ENCODE measurements at regions not wholly inside any gene's neighbourhood (a gene's known extent, or its start where the extent isn't known, plus 50 kb on each side); places are given as distances from the start of the nearest gene placed in this dataset.
"Not testable (repeated sequence)": the region's sequence is repeated elsewhere in the genome, so short reads cannot be mapped to it uniquely, and the experiment has no call there.

DNA sequence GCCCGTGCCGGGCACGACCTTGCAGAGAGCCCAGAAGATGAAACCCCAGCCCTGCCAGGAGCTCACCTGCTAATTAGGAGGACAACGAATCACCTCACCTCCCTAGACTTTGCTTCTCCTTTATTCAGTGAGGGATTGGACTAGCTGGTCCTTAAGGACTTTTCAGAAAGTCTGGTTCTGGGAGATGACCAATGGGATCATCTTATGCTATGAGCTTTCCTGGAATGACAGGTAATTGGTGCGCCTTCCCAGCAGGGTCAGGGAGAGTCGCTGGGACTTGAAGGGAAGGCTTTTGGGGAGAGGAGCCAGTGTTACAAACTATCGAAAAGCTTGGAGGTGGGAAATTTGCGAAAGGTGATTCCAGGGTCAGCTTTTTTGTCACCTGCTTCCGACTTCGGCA, 159.1 kb downstream of the KLRB1 start:
- Histone ChIP-seq H3K9ac (ENCODE audit: low read length) (peak overlapping the region; percentile 79), H3K4me3 (ENCODE audit: low read length) (peak overlapping the region; percentile 85)
- H3K4me1 ChIP-seq (ENCODE audit: control insufficient read depth, low read depth, low read length); H3K36me3 ChIP-seq (ENCODE audit: control insufficient read depth, low read depth, low read length); H3K27ac ChIP-seq (ENCODE audit: low read length); H3K9me3 ChIP-seq (ENCODE audit: control insufficient read depth, low read depth, low read length); H3K27me3 ChIP-seq (ENCODE audit: control insufficient read depth, insufficient read depth, low read length): not testable (repeated sequence)

DNA sequence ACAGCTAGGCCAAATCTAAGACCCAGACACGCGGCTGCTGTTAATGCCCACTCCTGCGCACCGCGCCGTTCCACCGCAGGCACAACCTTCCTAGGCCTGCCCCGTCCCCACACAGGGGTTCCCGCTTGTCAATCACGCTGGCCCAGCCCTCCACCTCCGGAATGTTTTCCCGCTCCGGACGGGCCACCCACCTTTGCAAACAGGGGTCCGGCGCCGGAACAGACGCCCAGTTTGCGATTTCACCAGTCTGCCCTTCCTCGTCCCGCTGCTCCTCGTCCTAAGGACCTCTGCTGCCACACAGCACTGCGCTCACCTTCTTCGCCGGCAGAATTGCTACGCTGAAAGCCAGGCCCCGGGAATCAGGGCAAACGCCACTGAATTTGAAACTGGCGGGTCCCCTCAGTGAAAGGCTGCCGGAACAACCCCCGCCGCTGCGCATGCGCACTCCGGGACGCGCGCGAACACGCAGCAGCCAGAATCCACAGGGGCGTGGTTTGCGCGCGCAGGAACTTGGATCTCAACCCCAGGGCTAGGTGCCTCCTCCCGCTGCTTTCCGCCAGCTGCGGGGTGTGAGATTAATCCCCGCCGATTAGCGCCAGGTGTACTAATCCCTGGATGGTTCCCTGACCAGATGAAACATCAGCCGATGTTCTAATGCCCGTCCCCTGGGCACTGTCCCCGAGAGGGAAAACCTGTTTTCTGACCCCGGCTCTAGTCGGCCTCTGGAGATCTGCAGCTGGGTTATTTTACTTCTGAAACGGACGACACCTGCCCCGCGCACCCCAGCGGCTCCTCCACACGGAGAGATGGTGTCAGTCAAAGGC, 159.7 kb downstream of the KLRB1 start:
- Histone ChIP-seq H3K9ac (ENCODE audit: low read length) (peak overlapping the region; percentile 79), H3K4me3 (ENCODE audit: low read length) (peak overlapping the region; percentile 85)
- H3K36me3 ChIP-seq (ENCODE audit: control insufficient read depth, low read depth, low read length); H3K4me1 ChIP-seq (ENCODE audit: control insufficient read depth, low read depth, low read length); H3K9me3 ChIP-seq (ENCODE audit: control insufficient read depth, low read depth, low read length); H3K27me3 ChIP-seq (ENCODE audit: control insufficient read depth, insufficient read depth, low read length); H3K27ac ChIP-seq (ENCODE audit: low read length): not testable (repeated sequence)

GRCh38 chr12:9446883-9447761, 160.6 kb downstream of the KLRB1 start:
- H3K4me3 ChIP-seq (ENCODE audit: low read length) = peak overlapping the region; percentile 85
- H3K27ac ChIP-seq (ENCODE audit: low read length); H3K36me3 ChIP-seq (ENCODE audit: control insufficient read depth, low read depth, low read length); H3K4me1 ChIP-seq (ENCODE audit: control insufficient read depth, low read depth, low read length); H3K9me3 ChIP-seq (ENCODE audit: control insufficient read depth, low read depth, low read length); H3K27me3 ChIP-seq (ENCODE audit: control insufficient read depth, insufficient read depth, low read length): not testable (repeated sequence)
- peak overlapping the region; percentile 79 for H3K9ac ChIP-seq (ENCODE audit: low read length)

- not testable (repeated sequence) for H3K27ac ChIP-seq (ENCODE audit: low read length); H3K4me3 ChIP-seq (ENCODE audit: low read length); H3K9me3 ChIP-seq (ENCODE audit: control insufficient read depth, low read depth, low read length); H3K36me3 ChIP-seq (ENCODE audit: control insufficient read depth, low read depth, low read length); H3K4me1 ChIP-seq (ENCODE audit: control insufficient read depth, low read depth, low read length); H3K27me3 ChIP-seq (ENCODE audit: control insufficient read depth, insufficient read depth, low read length); H3K9ac ChIP-seq (ENCODE audit: low read length)
Measured at GRCh38 chr12:9440428-9440827, 167.3 kb downstream of the KLRB1 start.

- H3K27ac ChIP-seq (ENCODE audit: low read length); H3K36me3 ChIP-seq (ENCODE audit: control insufficient read depth, low read depth, low read length); H3K4me1 ChIP-seq (ENCODE audit: control insufficient read depth, low read depth, low read length); H3K4me3 ChIP-seq (ENCODE audit: low read length); H3K9me3 ChIP-seq (ENCODE audit: control insufficient read depth, low read depth, low read length); H3K27me3 ChIP-seq (ENCODE audit: control insufficient read depth, insufficient read depth, low read length); H3K9ac ChIP-seq (ENCODE audit: low read length): not testable (repeated sequence)
Measured at GRCh38 chr12:9435682-9436081, 172.0 kb downstream of the KLRB1 start.

DNA sequence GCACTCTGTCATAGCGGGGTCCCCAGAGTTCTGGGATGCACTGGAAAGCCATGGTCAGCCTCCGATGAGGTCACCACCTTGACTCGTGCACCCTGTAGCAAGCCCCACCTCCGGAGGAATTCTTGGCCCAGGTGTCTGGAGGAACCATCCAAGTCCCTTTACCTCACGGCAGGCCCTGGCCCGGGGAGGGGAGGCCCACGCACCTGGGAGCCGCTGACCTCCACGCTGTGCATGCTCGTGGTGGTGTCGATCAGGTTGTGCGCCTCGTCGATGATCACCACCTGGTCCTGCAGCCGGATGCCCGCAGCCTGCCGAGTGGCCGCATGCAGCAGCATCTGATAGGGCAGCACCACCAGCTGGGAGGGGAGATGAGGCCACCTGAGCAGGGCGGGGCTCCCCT, 177.3 kb downstream of the KLRB1 start:
- H3K36me3 ChIP-seq (ENCODE audit: control insufficient read depth, low read depth, low read length); H3K4me1 ChIP-seq (ENCODE audit: control insufficient read depth, low read depth, low read length); H3K4me3 ChIP-seq (ENCODE audit: low read length); H3K9ac ChIP-seq (ENCODE audit: low read length); H3K27me3 ChIP-seq (ENCODE audit: control insufficient read depth, insufficient read depth, low read length); H3K27ac ChIP-seq (ENCODE audit: low read length); H3K9me3 ChIP-seq (ENCODE audit: control insufficient read depth, low read depth, low read length): not testable (repeated sequence)

GRCh38 chr12:9428856-9429255, 178.9 kb downstream of the KLRB1 start:
- H3K9me3 ChIP-seq (ENCODE audit: control insufficient read depth, low read depth, low read length); H3K27me3 ChIP-seq (ENCODE audit: control insufficient read depth, insufficient read depth, low read length); H3K27ac ChIP-seq (ENCODE audit: low read length); H3K9ac ChIP-seq (ENCODE audit: low read length); H3K36me3 ChIP-seq (ENCODE audit: control insufficient read depth, low read depth, low read length); H3K4me3 ChIP-seq (ENCODE audit: low read length); H3K4me1 ChIP-seq (ENCODE audit: control insufficient read depth, low read depth, low read length): not testable (repeated sequence)

DNA sequence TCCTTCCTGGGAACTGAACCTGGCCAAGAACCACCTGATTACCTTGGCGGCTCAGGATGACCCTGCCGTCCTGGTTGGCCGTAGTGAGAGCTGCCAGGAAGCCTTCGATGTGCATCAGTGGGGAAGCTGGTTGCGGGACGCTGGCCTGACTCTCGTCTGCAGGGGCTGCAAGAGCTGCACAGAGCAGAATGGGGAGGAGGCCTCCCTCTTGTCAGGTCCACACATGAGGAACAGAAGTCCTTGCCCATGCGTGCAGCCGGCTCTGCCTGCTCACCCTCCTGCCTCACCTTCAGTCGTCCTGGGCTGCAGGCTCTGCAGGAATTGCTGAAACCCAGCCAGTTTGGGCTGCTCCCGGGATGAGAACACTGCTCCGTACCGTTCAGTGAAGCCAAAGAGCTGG, 182.3 kb downstream of the KLRB1 start:
- H3K36me3 ChIP-seq (ENCODE audit: control insufficient read depth, low read depth, low read length); H3K4me1 ChIP-seq (ENCODE audit: control insufficient read depth, low read depth, low read length); H3K4me3 ChIP-seq (ENCODE audit: low read length); H3K27ac ChIP-seq (ENCODE audit: low read length); H3K9me3 ChIP-seq (ENCODE audit: control insufficient read depth, low read depth, low read length); H3K27me3 ChIP-seq (ENCODE audit: control insufficient read depth, insufficient read depth, low read length); H3K9ac ChIP-seq (ENCODE audit: low read length): not testable (repeated sequence)

- H3K27ac ChIP-seq (ENCODE audit: low read length); H3K27me3 ChIP-seq (ENCODE audit: control insufficient read depth, insufficient read depth, low read length); H3K4me3 ChIP-seq (ENCODE audit: low read length); H3K9ac ChIP-seq (ENCODE audit: low read length); H3K4me1 ChIP-seq (ENCODE audit: control insufficient read depth, low read depth, low read length); H3K36me3 ChIP-seq (ENCODE audit: control insufficient read depth, low read depth, low read length); H3K9me3 ChIP-seq (ENCODE audit: control insufficient read depth, low read depth, low read length): not testable (repeated sequence)
Measured at GRCh38 chr12:9424175-9424740, 183.5 kb downstream of the KLRB1 start.

GRCh38 chr12:9422689-9423088, 185.0 kb downstream of the KLRB1 start:
- H3K9ac ChIP-seq (ENCODE audit: low read length); H3K36me3 ChIP-seq (ENCODE audit: control insufficient read depth, low read depth, low read length); H3K4me3 ChIP-seq (ENCODE audit: low read length); H3K27me3 ChIP-seq (ENCODE audit: control insufficient read depth, insufficient read depth, low read length); H3K27ac ChIP-seq (ENCODE audit: low read length); H3K4me1 ChIP-seq (ENCODE audit: control insufficient read depth, low read depth, low read length); H3K9me3 ChIP-seq (ENCODE audit: control insufficient read depth, low read depth, low read length): not testable (repeated sequence)

DNA sequence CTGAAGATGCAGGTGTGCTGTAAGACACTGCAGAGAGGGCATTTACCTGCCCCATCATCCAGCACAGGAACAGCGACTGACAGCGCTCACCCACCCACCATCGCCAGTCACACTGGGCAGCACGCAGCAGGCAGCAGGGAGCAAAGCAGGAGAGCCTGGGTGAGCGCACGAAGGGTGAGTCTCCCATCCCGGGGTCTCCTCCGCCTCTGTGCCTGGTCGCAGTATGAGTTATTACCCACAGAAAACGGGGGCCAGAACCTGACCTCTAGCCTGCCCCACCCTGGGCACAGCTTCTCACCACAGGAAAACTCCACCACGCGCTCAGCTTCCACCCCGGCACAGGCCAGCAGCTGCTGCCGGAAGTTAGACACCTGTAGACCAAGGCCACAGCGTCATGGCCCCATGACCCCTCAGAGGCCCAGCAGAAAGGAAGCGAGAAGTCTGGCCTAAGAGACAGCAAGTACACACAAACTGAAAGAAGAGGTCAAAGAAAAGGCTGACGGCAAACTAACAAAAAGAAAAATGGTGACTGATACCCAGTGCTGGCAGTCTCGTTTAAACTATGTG, 186.1 kb downstream of the KLRB1 start:
- not testable (repeated sequence) for H3K36me3 ChIP-seq (ENCODE audit: control insufficient read depth, low read depth, low read length); H3K27me3 ChIP-seq (ENCODE audit: control insufficient read depth, insufficient read depth, low read length); H3K9me3 ChIP-seq (ENCODE audit: control insufficient read depth, low read depth, low read length); H3K4me3 ChIP-seq (ENCODE audit: low read length); H3K4me1 ChIP-seq (ENCODE audit: control insufficient read depth, low read depth, low read length); H3K9ac ChIP-seq (ENCODE audit: low read length); H3K27ac ChIP-seq (ENCODE audit: low read length)
